ENCODE measurements at regions not wholly inside any gene's neighbourhood (a gene's known extent, or its start where the extent isn't known, plus 50 kb on each side); places are given as distances from the start of the nearest gene placed in this dataset.

- Histone ChIP-seq H3K9ac (ENCODE audit: extremely low read depth, insufficient read length, low read length) (no peak overlapping the region), H3T11ph (ENCODE audit: low read length) (no peak overlapping the region)
- no peak for TF ChIP-seq CTCF (conservative IDR thresholded peaks at IDR 0.05)
These were observed 365.0 kb downstream of the MIAT start for GRCh38 chr22:27022274-27022895.

More at GRCh38 chr22:27022274-27022895, 365.0 kb downstream of the MIAT start:
- H4K91ac ChIP-seq (ENCODE audit: insufficient read length, low read depth, low read length): no peak overlapping the region
- Mint-ChIP-seq H3K27me3 (ENCODE audit: low read depth) (peaks cover 15% of the 10 kb centered on the region), H3K4me1 (peaks cover 15 to 36% of the 10 kb centered on the region in 2 experiments), H3K36me3 (ENCODE audit: insufficient read depth in 1 of 3, low read depth in 3 of 3) (no peaks in the 10 kb centered on the region), H3K4me3 (no peak overlapping the region), H3K9me3 (no peaks in the 10 kb centered on the region), H3K27ac (no peak overlapping the region)
- H3K18ac ChIP-seq (ENCODE audit: insufficient read length, low read depth, low read length): no peak overlapping the region
- no peak overlapping the region for H3K27ac ChIP-seq (ENCODE audit: insufficient read length, low read depth, low read length)
- H3K4me2 ChIP-seq (ENCODE audit: insufficient read depth, insufficient read length, low read length): no peak overlapping the region
- H3K4me1 ChIP-seq (ENCODE audit: insufficient read depth, low read length): no peaks in the 10 kb centered on the region
- H3K9me3 ChIP-seq (ENCODE audit: control insufficient read depth, low read depth, low read length): no peaks in the 10 kb centered on the region
- no peak overlapping the region for H2BK120ac ChIP-seq (ENCODE audit: low read depth, low read length, poor library complexity, severe bottlenecking)
- H2BK15ac ChIP-seq (ENCODE audit: low read depth, low read length): no peak overlapping the region
- no peak overlapping the region for H3K23ac ChIP-seq (ENCODE audit: insufficient read length, low read depth, low read length)
- no peak overlapping the region for H2BK12ac ChIP-seq (ENCODE audit: insufficient read length, low read depth, low read length)
- H3K23me2 ChIP-seq (ENCODE audit: insufficient read length, low read depth, low read length, poor library complexity, severe bottlenecking): no peaks in the 10 kb centered on the region
- WGBS (ENCODE audit: extremely low coverage, insufficient read length, low lambda C conversion rate): no CpG with 5 or more reads among the region's 8 CpGs
- no peak overlapping the region for H4K8ac ChIP-seq (replicated peaks; ENCODE audit: insufficient read length, low read depth, low read length)
- no peak overlapping the region for H2BK20ac ChIP-seq (ENCODE audit: low read depth, low read length, poor library complexity, severe bottlenecking)
- no peak overlapping the region for H2AK5ac ChIP-seq (ENCODE audit: insufficient read length, low read length)
- no peaks in the 10 kb centered on the region for H3K27me3 ChIP-seq (ENCODE audit: insufficient read depth, low read length)
- H4K20me1 ChIP-seq (ENCODE audit: control insufficient read depth, insufficient read depth, insufficient read length): no peaks in the 10 kb centered on the region
- DNase-seq: no peak
- H3K4ac ChIP-seq (ENCODE audit: low read depth, low read length): no peak overlapping the region
- H3K79me1 ChIP-seq (ENCODE audit: insufficient read depth, low read depth, low read length, poor library complexity, severe bottlenecking): no peaks in the 10 kb centered on the region
- H3K56ac ChIP-seq (ENCODE audit: insufficient read length, low read depth, low read length): no peak overlapping the region
- no peak overlapping the region for H3K14ac ChIP-seq (ENCODE audit: insufficient read depth, low read length)
- no peaks in the 10 kb centered on the region for H3K79me2 ChIP-seq (ENCODE audit: insufficient read depth, low read length)
- no peak overlapping the region for H2BK5ac ChIP-seq (ENCODE audit: insufficient read length, low read length)
- H4K5ac ChIP-seq (ENCODE audit: insufficient read length, low read depth, low read length): no peak overlapping the region
- H2AFZ ChIP-seq (ENCODE audit: low read length): no peak overlapping the region
